ENCODE measurements at regions not wholly inside any gene's neighbourhood (a gene's known extent, or its start where the extent isn't known, plus 50 kb on each side); places are given as distances from the start of the nearest gene placed in this dataset.

DNA sequence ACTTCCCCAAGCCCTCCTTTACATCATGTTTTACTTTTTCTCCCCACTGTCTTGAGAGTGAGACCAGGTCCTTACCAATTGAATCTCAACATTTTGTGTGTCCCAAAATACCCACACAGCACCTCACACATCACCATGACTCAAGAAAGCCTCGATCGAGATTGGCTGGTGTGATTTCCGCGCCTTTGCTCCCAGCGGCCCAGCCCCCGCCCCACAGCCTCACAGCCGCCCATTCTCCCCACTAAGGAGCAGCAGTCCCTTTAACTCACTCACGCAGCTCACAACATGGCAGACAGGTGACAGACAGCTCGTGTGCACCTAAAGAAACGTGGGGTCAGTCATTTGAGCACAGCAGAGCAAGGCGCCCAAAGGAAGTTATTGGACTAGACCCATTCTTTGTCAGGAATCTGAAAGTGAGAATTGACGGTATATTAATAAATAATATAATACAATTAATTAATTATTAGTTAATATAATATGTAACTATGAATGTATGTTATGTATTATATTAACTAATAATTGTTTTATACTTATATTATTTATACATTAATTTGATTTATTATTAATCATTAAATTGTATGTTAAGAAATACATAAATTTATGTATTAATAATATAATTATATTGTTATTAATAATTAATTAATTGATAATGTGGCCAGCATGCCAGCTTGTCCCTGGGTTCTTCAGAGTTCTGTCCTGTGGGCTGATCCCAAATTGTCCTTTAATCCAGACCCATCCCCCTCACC, 204.9 kb upstream of the RNF32 start:
- TF ChIP-seq, protein P1, sequence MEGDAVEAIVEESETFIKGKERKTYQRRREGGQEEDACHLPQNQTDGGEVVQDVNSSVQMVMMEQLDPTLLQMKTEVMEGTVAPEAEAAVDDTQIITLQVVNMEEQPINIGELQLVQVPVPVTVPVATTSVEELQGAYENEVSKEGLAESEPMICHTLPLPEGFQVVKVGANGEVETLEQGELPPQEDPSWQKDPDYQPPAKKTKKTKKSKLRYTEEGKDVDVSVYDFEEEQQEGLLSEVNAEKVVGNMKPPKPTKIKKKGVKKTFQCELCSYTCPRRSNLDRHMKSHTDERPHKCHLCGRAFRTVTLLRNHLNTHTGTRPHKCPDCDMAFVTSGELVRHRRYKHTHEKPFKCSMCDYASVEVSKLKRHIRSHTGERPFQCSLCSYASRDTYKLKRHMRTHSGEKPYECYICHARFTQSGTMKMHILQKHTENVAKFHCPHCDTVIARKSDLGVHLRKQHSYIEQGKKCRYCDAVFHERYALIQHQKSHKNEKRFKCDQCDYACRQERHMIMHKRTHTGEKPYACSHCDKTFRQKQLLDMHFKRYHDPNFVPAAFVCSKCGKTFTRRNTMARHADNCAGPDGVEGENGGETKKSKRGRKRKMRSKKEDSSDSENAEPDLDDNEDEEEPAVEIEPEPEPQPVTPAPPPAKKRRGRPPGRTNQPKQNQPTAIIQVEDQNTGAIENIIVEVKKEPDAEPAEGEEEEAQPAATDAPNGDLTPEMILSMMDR (conservative IDR thresholded peaks at IDR 0.05) = no peak
- TF ChIP-seq ZFX (IDR thresholded peaks at IDR 0.05) = no peak

Measured in C4-2B (cell line).